Fibroblast of skin of left quadriceps (primary cell): ENCODE measurements at regions not wholly inside any gene's neighbourhood (a gene's known extent, or its start where the extent isn't known, plus 50 kb on each side); places are given as distances from the start of the nearest gene placed in this dataset.

Experiments
- DNase-seq, 2 experiments: peaks; one replicate each; pipeline ENCODE4 v3.0.0-alpha.2; 2013; ENCODE audit warnings: low read depth in 2 of 2

DNA sequence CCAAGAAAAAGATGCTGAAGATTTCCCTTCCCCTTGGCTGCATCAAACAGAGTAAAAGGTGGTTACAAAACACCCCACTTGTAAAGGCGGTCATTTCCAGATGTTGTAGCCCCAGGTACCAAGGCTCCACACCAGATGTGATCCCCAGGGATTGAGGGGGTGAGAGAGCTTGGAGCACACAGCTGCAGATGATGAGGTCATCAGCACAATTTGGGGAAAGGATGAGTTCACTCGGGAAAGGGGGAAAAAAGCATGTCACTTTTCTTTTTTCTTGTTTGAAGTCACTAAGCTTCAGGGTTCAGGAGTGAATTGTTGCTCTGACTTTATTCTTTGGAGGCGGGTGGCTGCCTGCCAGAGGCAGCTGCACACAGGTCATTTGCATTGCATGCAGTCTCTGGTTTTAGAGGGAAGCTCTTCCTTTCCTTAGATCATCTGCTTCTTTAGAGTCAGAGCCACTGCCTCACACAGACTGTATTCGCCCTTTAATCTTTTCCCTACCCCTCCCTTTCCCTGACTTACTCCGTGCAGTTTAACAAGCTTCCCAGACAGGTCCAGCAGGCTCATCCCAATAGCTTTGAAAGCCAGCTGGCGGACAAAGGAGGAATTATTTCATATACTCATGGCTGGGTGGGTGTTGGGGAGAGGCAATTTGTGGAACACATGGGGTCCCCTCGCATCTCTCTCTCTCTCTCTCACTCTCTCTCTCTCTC, 409.3 kb upstream of the SLC24A2 start:
- DNase-seq = no peak

- no peak for DNase-seq
Observed at GRCh38 chr9:20191228-20191840, 402.5 kb upstream of the SLC24A2 start.

GRCh38 chr9:20189871-20190270, 401.0 kb upstream of the SLC24A2 start:
- no peak for DNase-seq

GRCh38 chr9:20188616-20189369, 400.0 kb upstream of the SLC24A2 start:
- DNase-seq = no peak

DNA sequence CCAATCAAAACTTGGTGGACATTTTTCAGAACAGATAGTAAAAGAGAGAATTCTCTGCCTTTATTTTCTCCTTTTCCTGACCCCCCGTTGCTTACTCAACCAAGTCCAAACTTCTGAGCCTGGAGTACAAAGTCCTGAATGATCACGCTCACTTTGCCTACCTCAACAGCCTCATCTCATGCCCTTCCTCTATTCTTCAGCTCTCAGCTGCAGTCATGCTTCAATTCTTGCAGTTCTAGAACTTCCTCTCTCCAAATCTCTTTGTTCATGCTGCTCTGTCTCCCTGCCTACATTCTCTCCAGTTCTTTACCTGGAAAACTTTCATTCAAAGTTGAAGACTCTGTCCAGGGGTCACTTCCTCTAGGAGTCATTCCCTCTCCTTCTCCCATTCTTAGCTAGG, 398.5 kb upstream of the SLC24A2 start:
- DNase-seq = no peak

DNA sequence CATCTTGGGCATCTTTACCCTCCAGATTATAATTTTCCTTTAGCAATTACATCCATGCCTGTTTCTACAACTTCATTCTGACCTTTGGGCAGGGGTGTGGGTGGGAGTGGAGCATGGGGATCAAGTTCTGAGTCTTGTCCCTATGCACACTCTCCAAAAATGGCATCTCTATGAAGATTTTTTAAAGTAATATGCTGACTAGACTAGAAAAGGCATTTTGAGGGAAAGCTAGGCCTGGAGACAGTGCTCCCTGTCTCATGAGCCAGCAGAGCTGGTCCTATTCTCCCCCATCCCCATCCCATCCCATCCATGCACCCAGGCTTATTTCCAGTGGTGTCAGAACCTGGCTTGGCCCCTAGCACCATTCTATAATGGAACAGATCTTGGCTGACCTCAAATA, 398.0 kb upstream of the SLC24A2 start:
- no peak for DNase-seq

DNA sequence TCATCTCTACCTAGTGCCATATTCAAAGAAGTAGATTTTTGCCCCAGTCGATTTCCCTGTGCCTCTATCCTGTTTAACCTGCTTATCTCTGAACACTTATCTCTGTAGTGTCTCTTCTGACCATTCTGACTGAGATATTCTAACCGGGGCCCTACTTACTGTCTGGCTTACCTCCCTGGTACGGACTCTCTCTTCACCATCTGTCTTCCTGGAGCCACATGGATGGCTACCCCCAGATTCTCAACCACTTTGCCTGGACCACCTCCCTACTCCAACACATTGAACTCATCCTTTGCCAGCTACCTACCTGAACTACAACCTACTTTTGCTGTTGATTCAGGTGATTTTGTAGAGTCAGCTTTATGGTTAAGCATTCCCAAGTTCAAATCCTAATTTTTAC, 397.4 kb upstream of the SLC24A2 start:
- DNase-seq = no peak

- no peak for DNase-seq
Observed at GRCh38 chr9:20184541-20184940, 395.7 kb upstream of the SLC24A2 start.

DNA sequence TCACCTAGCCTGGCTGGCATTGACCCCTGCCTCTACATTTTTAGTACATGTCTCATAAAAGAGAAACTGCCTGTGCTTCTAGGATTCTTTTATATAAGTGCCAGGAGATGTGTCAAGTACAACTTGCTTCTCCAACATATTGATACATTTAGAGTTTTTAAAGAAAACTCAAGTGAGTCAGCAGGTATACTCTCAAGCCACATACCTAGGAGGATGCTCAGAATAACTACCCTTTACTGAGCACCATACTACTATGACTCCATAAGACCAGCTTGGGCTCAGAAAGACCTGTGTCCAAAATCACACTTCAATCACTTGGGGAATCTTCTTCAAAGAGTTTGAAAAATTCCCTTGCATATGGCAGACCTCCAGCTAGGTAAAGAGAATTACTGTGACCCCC, 389.8 kb upstream of the SLC24A2 start:
- DNase-seq = no peak

GRCh38 chr9:20178197-20178596, 389.4 kb upstream of the SLC24A2 start:
- no peak for DNase-seq

- no peak for DNase-seq
Observed at GRCh38 chr9:20170122-20170521, 381.3 kb upstream of the SLC24A2 start.

GRCh38 chr9:20152151-20152725, 363.4 kb upstream of the SLC24A2 start:
- DNase-seq = no peak

DNA sequence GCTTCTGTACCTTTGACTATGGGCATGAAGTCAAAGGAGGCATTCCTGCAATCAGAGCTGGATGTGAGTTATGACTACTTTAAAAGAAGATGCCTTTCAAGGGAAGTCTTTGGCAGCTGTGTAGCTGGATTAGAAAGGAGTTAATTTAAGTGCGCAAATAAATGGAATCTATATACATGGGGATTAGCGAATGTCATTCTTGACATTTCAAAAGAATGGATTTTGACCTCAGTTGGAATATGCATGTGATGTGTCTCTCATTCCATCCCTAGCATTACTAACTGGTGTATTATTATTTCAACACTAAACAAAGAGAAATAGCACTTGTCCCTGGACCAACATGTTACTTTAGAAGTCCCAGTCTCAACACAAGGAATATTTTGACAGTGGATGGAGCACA, 359.6 kb upstream of the SLC24A2 start:
- DNase-seq = no peak

- no peak for DNase-seq
Observed at GRCh38 chr9:20144197-20144596, 355.4 kb upstream of the SLC24A2 start.

DNA sequence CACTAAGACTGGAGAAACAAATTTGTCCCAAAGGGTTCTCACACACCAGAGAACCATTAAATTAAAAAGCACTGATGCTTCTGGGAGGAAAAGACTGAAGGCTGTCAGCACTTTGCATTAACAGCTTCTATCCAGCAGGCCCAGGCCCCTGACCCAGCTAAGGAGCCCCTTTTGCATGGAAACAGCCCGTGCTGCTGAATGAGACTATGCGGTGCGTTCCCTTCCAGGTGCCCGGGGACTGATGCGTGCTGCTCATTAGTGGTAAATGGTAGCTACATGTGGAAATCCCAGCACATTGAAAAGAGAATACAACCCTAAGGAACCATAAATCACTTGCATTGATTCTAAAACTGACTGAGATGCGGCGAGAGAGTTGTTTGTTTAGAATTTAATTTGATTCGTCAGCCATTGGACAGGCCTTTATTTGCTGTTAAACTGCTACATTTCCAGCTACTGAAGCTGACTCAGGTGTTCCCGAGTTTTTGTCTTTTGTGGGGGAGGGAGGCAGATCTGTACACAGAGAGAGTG, 351.0 kb upstream of the SLC24A2 start:
- DNase-seq = no peak

GRCh38 chr9:20138841-20139240, 350.0 kb upstream of the SLC24A2 start:
- DNase-seq = no peak

GRCh38 chr9:20138116-20138515, 349.3 kb upstream of the SLC24A2 start:
- no peak for DNase-seq

- no peak for DNase-seq
Observed at GRCh38 chr9:20137425-20137824, 348.6 kb upstream of the SLC24A2 start.

GRCh38 chr9:20135119-20135697, 346.4 kb upstream of the SLC24A2 start:
- no peak for DNase-seq

DNA sequence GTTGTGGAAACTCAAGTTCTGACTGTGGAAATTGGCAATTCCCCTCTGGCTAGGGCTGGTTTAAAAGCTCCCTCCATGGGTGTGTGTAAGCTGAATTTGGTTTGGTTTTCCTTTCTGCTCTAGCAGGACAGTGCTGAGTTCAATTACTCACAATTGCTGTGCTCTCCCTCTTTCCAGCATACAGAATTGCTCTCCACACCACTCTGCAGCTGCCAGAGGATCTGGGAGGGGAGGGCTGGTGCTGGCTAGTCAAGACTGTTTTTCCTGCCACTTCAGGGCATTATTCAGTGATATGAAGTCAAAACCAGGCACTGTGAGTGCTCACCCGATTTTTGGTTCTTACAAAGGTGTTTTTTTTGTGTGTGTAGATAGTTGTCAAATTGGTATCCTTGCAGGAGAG, 336.9 kb upstream of the SLC24A2 start:
- no peak for DNase-seq

DNA sequence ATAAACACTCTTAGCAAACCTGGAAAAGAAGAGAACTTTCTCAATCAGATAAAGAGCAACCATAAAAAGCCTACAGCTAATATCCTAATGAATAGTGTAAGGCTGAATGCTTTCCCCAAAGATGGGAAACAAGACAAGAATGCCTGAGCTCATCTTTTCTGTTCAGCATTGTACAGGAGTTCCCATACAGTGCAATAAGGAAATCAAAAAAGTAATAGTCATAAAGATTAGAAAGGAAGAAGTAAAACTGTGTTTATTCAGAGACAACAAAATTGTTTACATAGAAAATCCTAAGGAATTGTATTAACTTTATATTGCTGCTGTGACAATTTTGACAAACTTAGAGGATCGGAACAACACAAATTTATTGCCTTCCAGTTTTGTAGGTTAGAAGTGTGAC, 330.7 kb upstream of the SLC24A2 start:
- DNase-seq = no peak

GRCh38 chr9:20117986-20118385, 329.1 kb upstream of the SLC24A2 start:
- DNase-seq = no peak
